ENCODE measurements at regions not wholly inside any gene's neighbourhood (a gene's known extent, or its start where the extent isn't known, plus 50 kb on each side); places are given as distances from the start of the nearest gene placed in this dataset.

GRCh38 chr3:16085884-16086608 is 88.4 kb upstream of the GALNT15 start:
- in situ Hi-C loops (cut with MboI) = no loop called here
- Histone ChIP-seq H3K27ac (no peak overlapping the region), H3K27me3 (replicated peaks; ENCODE audit: insufficient read depth) (no peaks in the 10 kb centered on the region), H3K79me2 (ENCODE audit: insufficient read depth) (no peaks in the 10 kb centered on the region), H2AFZ (no peak overlapping the region), H3K9me2 (ENCODE audit: insufficient read depth) (no peaks in the 10 kb centered on the region), H3K4me3 (no peak overlapping the region), H3F3A (ENCODE audit: insufficient read depth) (peaks cover 23% of the 10 kb centered on the region), H3K36me3 (ENCODE audit: low read depth) (no peaks in the 10 kb centered on the region), H3K4me1 (ENCODE audit: insufficient read depth) (peaks cover 42% of the 10 kb centered on the region), H3K4me2 (ENCODE audit: unreplicated experiment) (no peak overlapping the region), H3K9ac (no peak overlapping the region), H3K9me3 (ENCODE audit: low read depth) (no peaks in the 10 kb centered on the region), H4K20me1 (ENCODE audit: insufficient read depth) (no peaks in the 10 kb centered on the region)
- 88% methylated on average over 13 of the region's 13 CpGs for WGBS, 2 experiments (ENCODE audit: low coverage in 1 of 2, low lambda C conversion rate in 2 of 2, missing lambda C conversion rate in 2 of 2)
- no peak for DNase-seq
- no peak for TF ChIP-seq EZH2phosphoT487 (IDR thresholded peaks at IDR 0.05; ENCODE audit: insufficient read depth, low read depth)
- TF ChIP-seq EZH2 (IDR thresholded peaks at IDR 0.05; ENCODE audit: insufficient read depth, poor library complexity, severe bottlenecking) = no peak

- in situ Hi-C loops (cut with MboI) = no loop called here
- no peak for DNase-seq
- Histone ChIP-seq H3K4me3 (no peak overlapping the region), H3K79me2 (ENCODE audit: insufficient read depth) (no peaks in the 10 kb centered on the region), H3K27ac (no peak overlapping the region), H3K36me3 (ENCODE audit: low read depth) (no peaks in the 10 kb centered on the region), H3K9me3 (ENCODE audit: low read depth) (no peaks in the 10 kb centered on the region), H3F3A (ENCODE audit: insufficient read depth) (peaks cover 27% of the 10 kb centered on the region), H3K4me2 (ENCODE audit: unreplicated experiment) (no peak overlapping the region), H3K4me1 (ENCODE audit: insufficient read depth) (peaks cover 45% of the 10 kb centered on the region), H4K20me1 (ENCODE audit: insufficient read depth) (no peaks in the 10 kb centered on the region), H3K9me2 (ENCODE audit: insufficient read depth) (no peaks in the 10 kb centered on the region), H2AFZ (no peak overlapping the region), H3K9ac (no peak overlapping the region), H3K27me3 (replicated peaks; ENCODE audit: insufficient read depth) (no peaks in the 10 kb centered on the region)
- no peak for TF ChIP-seq EZH2phosphoT487 (IDR thresholded peaks at IDR 0.05; ENCODE audit: insufficient read depth, low read depth)
- TF ChIP-seq EZH2 (IDR thresholded peaks at IDR 0.05; ENCODE audit: insufficient read depth, poor library complexity, severe bottlenecking) = no peak
- WGBS, 2 experiments (ENCODE audit: low coverage in 1 of 2, low lambda C conversion rate in 2 of 2, missing lambda C conversion rate in 2 of 2) = 62 to 86% methylated on average over 1 of the region's 1 CpG
These were observed 87.8 kb upstream of the GALNT15 start for GRCh38 chr3:16086690-16087089.

GRCh38 chr3:16088496-16088895 is 86.0 kb upstream of the GALNT15 start:
- no peaks in the 10 kb centered on the region for H3K36me3 ChIP-seq (ENCODE audit: low read depth)

GRCh38 chr3:16089521-16089920 is 85.0 kb upstream of the GALNT15 start:
- no peaks in the 10 kb centered on the region for H3K9me2 ChIP-seq (ENCODE audit: insufficient read depth)
- H3K27me3 ChIP-seq (replicated peaks; ENCODE audit: insufficient read depth) = no peaks in the 10 kb centered on the region
- peaks cover 45% of the 10 kb centered on the region for H3K4me1 ChIP-seq (ENCODE audit: insufficient read depth)
- H3K79me2 ChIP-seq (ENCODE audit: insufficient read depth) = no peaks in the 10 kb centered on the region
- no peaks in the 10 kb centered on the region for H4K20me1 ChIP-seq (ENCODE audit: insufficient read depth)
- in situ Hi-C loops (cut with MboI) = no loop called here
- WGBS, 2 experiments (ENCODE audit: low coverage in 1 of 2, low lambda C conversion rate in 2 of 2, missing lambda C conversion rate in 2 of 2) = 55 to 78% methylated on average over 1 of the region's 1 CpG
- H2AFZ ChIP-seq = no peak overlapping the region
- peak overlapping the region; percentile 69 for H3K4me2 ChIP-seq (ENCODE audit: unreplicated experiment)
- H3K9me3 ChIP-seq (ENCODE audit: low read depth) = no peaks in the 10 kb centered on the region
- peaks cover 27% of the 10 kb centered on the region for H3F3A ChIP-seq (ENCODE audit: insufficient read depth)
- no peak for DNase-seq
- no peak for TF ChIP-seq EZH2 (IDR thresholded peaks at IDR 0.05; ENCODE audit: insufficient read depth, poor library complexity, severe bottlenecking)
- no peak for TF ChIP-seq EZH2phosphoT487 (IDR thresholded peaks at IDR 0.05; ENCODE audit: insufficient read depth, low read depth)
- H3K27ac ChIP-seq = peak overlapping the region; percentile 67
- H3K4me3 ChIP-seq = no peak overlapping the region
- no peaks in the 10 kb centered on the region for H3K36me3 ChIP-seq (ENCODE audit: low read depth)
- no peak overlapping the region for H3K9ac ChIP-seq

More at GRCh38 chr3:16088496-16088895, 86.0 kb upstream of the GALNT15 start:
- Histone ChIP-seq H3K9me2 (ENCODE audit: insufficient read depth) (no peaks in the 10 kb centered on the region), H3K27ac (peak overlapping the region; percentile 67; the same call in 1 of the 2 replicates), H2AFZ (no peak overlapping the region), H3K27me3 (replicated peaks; ENCODE audit: insufficient read depth) (no peaks in the 10 kb centered on the region), H3K4me3 (no peak overlapping the region), H3K9me3 (ENCODE audit: low read depth) (no peaks in the 10 kb centered on the region), H3F3A (ENCODE audit: insufficient read depth) (peaks cover 27% of the 10 kb centered on the region), H4K20me1 (ENCODE audit: insufficient read depth) (no peaks in the 10 kb centered on the region), H3K79me2 (ENCODE audit: insufficient read depth) (no peaks in the 10 kb centered on the region), H3K4me1 (ENCODE audit: insufficient read depth) (peaks cover 45% of the 10 kb centered on the region), H3K4me2 (ENCODE audit: unreplicated experiment) (no peak overlapping the region), H3K9ac (no peak overlapping the region)
- in situ Hi-C loops (cut with MboI) = no loop called here
- WGBS, 2 experiments (ENCODE audit: low coverage in 1 of 2, low lambda C conversion rate in 2 of 2, missing lambda C conversion rate in 2 of 2) = 64 to 69% methylated on average over 1 of the region's 1 CpG
- DNase-seq = peak; percentile 66
- TF ChIP-seq EZH2 (IDR thresholded peaks at IDR 0.05; ENCODE audit: insufficient read depth, poor library complexity, severe bottlenecking) = no peak
- no peak for TF ChIP-seq EZH2phosphoT487 (IDR thresholded peaks at IDR 0.05; ENCODE audit: insufficient read depth, low read depth)

Data from GM23248 (cell line).